ENCODE measurements at regions not wholly inside any gene's neighbourhood (a gene's known extent, or its start where the extent isn't known, plus 50 kb on each side); places are given as distances from the start of the nearest gene placed in this dataset.

GRCh38 chr4:110309675-110310074, 111.3 kb upstream of the ELOVL6 start:
- TF ChIP-seq CTCF (conservative IDR thresholded peaks at IDR 0.05; ENCODE audit: low read length) (no peak), EZH2phosphoT487 (IDR thresholded peaks at IDR 0.05; ENCODE audit: borderline replicate concordance, low read depth, low read length) (no peak)

Data from OCI-LY7 (cell line).